Stimulated activated CD4-positive, alpha-beta T cell treated with anti-CD3 and anti-CD28 coated beads, Interleukin-4, amount 100 ng/mL, for 4 hours (primary cell): ENCODE measurements at regions not wholly inside any gene's neighbourhood (a gene's known extent, or its start where the extent isn't known, plus 50 kb on each side); places are given as distances from the start of the nearest gene placed in this dataset.
"Not testable (repeated sequence)": the region's sequence is repeated elsewhere in the genome, so short reads cannot be mapped to it uniquely, and the experiment has no call there.

Experiments
- DNase-seq, 2 experiments: peaks; one replicate each; pipeline ENCODE4 v3.0.0-alpha.2; 2020

GRCh38 chr5:124929000-124929399 lies 182.6 kb upstream of the ZNF608 start:
- DNase-seq: no peak

GRCh38 chr5:124932791-124933600 lies 186.6 kb upstream of the ZNF608 start:
- DNase-seq: no peak

GRCh38 chr5:124935065-124935464 lies 188.6 kb upstream of the ZNF608 start:
- no peak for DNase-seq

GRCh38 chr5:124936626-124936933 lies 190.1 kb upstream of the ZNF608 start:
- no peak for DNase-seq

GRCh38 chr5:124941051-124942049 lies 194.9 kb upstream of the ZNF608 start:
- DNase-seq: no peak

- no peak for DNase-seq
Observed at GRCh38 chr5:124948062-124948753, 201.8 kb upstream of the ZNF608 start.

GRCh38 chr5:124948754-124949275 lies 202.4 kb upstream of the ZNF608 start:
- DNase-seq: no peak

- DNase-seq: no peak
Observed at GRCh38 chr5:124949862-124950261, 203.4 kb upstream of the ZNF608 start.

GRCh38 chr5:124951105-124951504 lies 204.7 kb upstream of the ZNF608 start:
- DNase-seq: no peak

GRCh38 chr5:124951661-124952060 lies 205.2 kb upstream of the ZNF608 start:
- DNase-seq: no peak

- DNase-seq: no peak
Observed at GRCh38 chr5:124952079-124952478, 205.6 kb upstream of the ZNF608 start.

- DNase-seq: no peak
Observed at GRCh38 chr5:124952566-124952965, 206.1 kb upstream of the ZNF608 start.

GRCh38 chr5:124954784-124955183 lies 208.3 kb upstream of the ZNF608 start:
- no peak for DNase-seq

- no peak for DNase-seq
Observed at GRCh38 chr5:124956471-124957029, 210.1 kb upstream of the ZNF608 start.

- no peak for DNase-seq
Observed at GRCh38 chr5:124957063-124957462, 210.6 kb upstream of the ZNF608 start.

GRCh38 chr5:124960266-124960665 lies 213.8 kb upstream of the ZNF608 start:
- no peak for DNase-seq

GRCh38 chr5:124961521-124961920 lies 215.1 kb upstream of the ZNF608 start:
- no peak for DNase-seq

- no peak for DNase-seq
Observed at GRCh38 chr5:124962111-124962510, 215.7 kb upstream of the ZNF608 start.

- DNase-seq: no peak
Observed at GRCh38 chr5:124962735-124963134, 216.3 kb upstream of the ZNF608 start.

GRCh38 chr5:124963236-124963919 lies 216.9 kb upstream of the ZNF608 start:
- DNase-seq: no peak

GRCh38 chr5:124966741-124967140 lies 220.3 kb upstream of the ZNF608 start:
- DNase-seq: not testable (repeated sequence)

- not testable (repeated sequence) for DNase-seq
Observed at GRCh38 chr5:124970381-124970780, 223.9 kb upstream of the ZNF608 start.
